Endothelial cell of umbilical vein (primary cell): ENCODE measurements at regions not wholly inside any gene's neighbourhood (a gene's known extent, or its start where the extent isn't known, plus 50 kb on each side); places are given as distances from the start of the nearest gene placed in this dataset.

Experiments used
- BruUV-seq: library from RNA; stranded (reverse); fragments of 400-500 nt; replicated peaks from 2 replicates; lab custom pipeline; 2021; lab: Mats Ljungman, UMichigan
- CTCF ChIA-PET: fragments of 300-600, 350-600 bp; sonication (Branson Sonifier 250); formaldehyde crosslinking; loops from one replicate; lab custom pipeline; 2021; ENCODE audit warnings: antibody characterized with exemption, inconsistent platforms; lab: Charles Lee
- POLR2A ChIA-PET: fragments of 300-600, 350-600 bp; sonication (Branson Sonifier 250); formaldehyde crosslinking; loops from one replicate; lab custom pipeline; 2021; ENCODE audit warnings: antibody characterized with exemption, inconsistent platforms; lab: Charles Lee
- DNase-seq: peaks from one replicate; pipeline ENCODE4 v3.0.0-alpha.2; 2011; ENCODE audit warnings: low read depth, low spot score
- FAIRE-seq: peaks from 2 replicates; lab custom pipeline; 2011; peaks lifted over from hg19 to GRCh38; lab: Jason Lieb, UNC
- H2AFZ ChIP-seq: 2 replicates; pipeline ENCODE4 v1.6.0; 2012; ENCODE audit warnings: low read depth, low read length, control low read depth, inconsistent platforms
- H3K27ac ChIP-seq: 2 replicates; pipeline ENCODE4 v1.5.1; 2011; ENCODE audit warnings: low read depth, mild to moderate bottlenecking, control low read depth, low read length, moderate library complexity; ENCODE audit not compliant: insufficient read depth
- H3K27me3 ChIP-seq, 2 experiments: 2 replicates each; pipeline versions ENCODE4 v1.6.0 to v1.6.1; 2011; ENCODE audit warnings: low read length in 2 of 2, mixed read lengths in 1 of 2; ENCODE audit not compliant: control insufficient read depth in 2 of 2, insufficient read depth in 2 of 2
- H3K36me3 ChIP-seq, 2 experiments: 2 replicates in 1 of 2; 3 replicates in 1 of 2; pipeline ENCODE4 v1.5.1; 2011; ENCODE audit warnings: low read length in 2 of 2, mild to moderate bottlenecking in 1 of 2, moderate library complexity in 1 of 2; ENCODE audit not compliant: control insufficient read depth in 2 of 2, insufficient read depth in 2 of 2; ENCODE audit errors: extremely low read depth in 1 of 2
- H3K4me1 ChIP-seq: 3 replicates; pipeline ENCODE4 v1.5.1; 2011; ENCODE audit warnings: mild to moderate bottlenecking, low read length; ENCODE audit not compliant: control insufficient read depth, insufficient read depth; ENCODE audit errors: extremely low read depth
- H3K4me2 ChIP-seq: 2 replicates; pipeline ENCODE4 v1.6.1; 2011; ENCODE audit warnings: low read length, control low read depth, mixed read lengths; ENCODE audit not compliant: insufficient read depth
- H3K4me3 ChIP-seq, 3 experiments: fragments of 200-600 bp in 1 of 3; sonication (generic), shearing (Covaris generic) in 1 of 3; replicated peaks in 1 of 3; 2 replicates each; pipeline ENCODE4 v1.5.1; 2011 to 2016; ENCODE audit warnings: control low read depth in 3 of 3, low read length in 3 of 3, mild to moderate bottlenecking in 2 of 3, inconsistent platforms in 1 of 3, low read depth in 1 of 3, moderate library complexity in 1 of 3; ENCODE audit not compliant: insufficient read depth in 1 of 3
- H3K79me2 ChIP-seq: 2 replicates; pipeline ENCODE4 v1.6.0; 2012; ENCODE audit warnings: low read length, inconsistent platforms; ENCODE audit not compliant: control insufficient read depth, insufficient read depth
- H3K9ac ChIP-seq: replicated peaks from 2 replicates; pipeline ENCODE3; 2011; ENCODE audit warnings: low read length, control low read depth; ENCODE audit not compliant: insufficient read depth; ENCODE audit errors: extremely low read depth
- H3K9me1 ChIP-seq: replicated peaks from 3 replicates; pipeline ENCODE4 v1.6.0; 2011; ENCODE audit warnings: mild to moderate bottlenecking, low read length; ENCODE audit not compliant: control insufficient read depth, insufficient read depth; ENCODE audit errors: extremely low read depth
- H3K9me3 ChIP-seq: replicated peaks from 2 replicates; pipeline ENCODE4 v1.5.1; 2012; ENCODE audit warnings: low read length, inconsistent platforms; ENCODE audit not compliant: control insufficient read depth, insufficient read depth
- H4K20me1 ChIP-seq: replicated peaks from 2 replicates; pipeline ENCODE3; 2011; ENCODE audit warnings: mild to moderate bottlenecking, low read length; ENCODE audit not compliant: control insufficient read depth, insufficient read depth; ENCODE audit errors: extremely low read depth
- EZH2 ChIP-seq: IDR thresholded peaks from 2 replicates; pipeline ENCODE4 v1.6.1; 2012; ENCODE audit warnings: borderline replicate concordance, low read depth, mild to moderate bottlenecking, moderate library complexity, low read length, inconsistent platforms; ENCODE audit not compliant: severe bottlenecking
- FOS ChIP-seq: IDR thresholded peaks from 2 replicates; pipeline ENCODE4 v1.6.1; 2011; ENCODE audit warnings: mild to moderate bottlenecking, low read length, moderate library complexity, borderline replicate concordance; ENCODE audit not compliant: insufficient read depth
- GATA2 ChIP-seq: IDR thresholded peaks from 2 replicates; pipeline ENCODE4 v1.7.0; 2011; ENCODE audit warnings: low read depth, mild to moderate bottlenecking, moderate library complexity, mixed read lengths, low read length; ENCODE audit not compliant: insufficient read length, insufficient read depth
- JUN ChIP-seq: IDR thresholded peaks from 2 replicates; pipeline ENCODE4 v1.6.1; 2011; ENCODE audit warnings: borderline replicate concordance, low read depth; ENCODE audit not compliant: insufficient read length, insufficient read depth
- MAX ChIP-seq: IDR thresholded peaks from 2 replicates; pipeline ENCODE4 v1.6.1; 2011; ENCODE audit not compliant: insufficient read depth, insufficient read length
- MYC ChIP-seq: IDR thresholded peaks from one replicate; pipeline ENCODE4 v1.6.1; 2011; ENCODE audit warnings: mild to moderate bottlenecking, low read depth, low read length
- POLR2A ChIP-seq: IDR thresholded peaks from 2 replicates; pipeline ENCODE4 v1.6.1; 2012; ENCODE audit warnings: low read depth, mild to moderate bottlenecking, control low read depth, low read length
- POLR2AphosphoS5 ChIP-seq: IDR thresholded peaks from 2 replicates; pipeline ENCODE4 v1.6.1; 2012; ENCODE audit warnings: low read depth, mild to moderate bottlenecking, control low read depth, low read length, moderate library complexity; ENCODE audit not compliant: insufficient read depth
- dilution Hi-C: fragments of 300-500 bp; cut with MboI; formaldehyde crosslinking; loops from one replicate; pipeline ENCODE4 v1.15.0; 2019; ENCODE audit warnings: low sequenced_read_pairs; ENCODE audit not compliant: extremely low pct_ligation_motif_present
- intact Hi-C: fragments of 100-400 bp; cut with micrococcal nuclease; formaldehyde crosslinking; loops from one replicate; pipeline ENCODE4 v1.10.0; 2022

- TF ChIP-seq GATA2 (no peak), MYC (no peak), FOS (no peak), POLR2AphosphoS5 (no peak)
- no peak overlapping the region for H2AFZ ChIP-seq
- no peak overlapping the region for H3K27ac ChIP-seq
- H3K9ac ChIP-seq = no peak overlapping the region
- no TSS peak for BruUV-seq
- no peaks in the 10 kb centered on the region for H3K79me2 ChIP-seq
- no peak for DNase-seq
- no peaks in the 10 kb centered on the region for H3K9me1 ChIP-seq
- no peaks in the 10 kb centered on the region for H3K9me3 ChIP-seq
- FAIRE-seq = no peak
- CTCF ChIA-PET = no interaction called here
- no peaks in the 10 kb centered on the region for H3K36me3 ChIP-seq
- no peaks in the 10 kb centered on the region for H3K4me1 ChIP-seq
- no peaks in the 10 kb centered on the region for H4K20me1 ChIP-seq
- no peak overlapping the region for H3K4me3 ChIP-seq
- POLR2A ChIA-PET = no interaction called here
- H3K27me3 ChIP-seq = peaks cover 0 to 3% of the 10 kb centered on the region in 2 experiments
- dilution Hi-C loops = no loop called here
- H3K4me2 ChIP-seq = no peak overlapping the region
- intact Hi-C loops = no loop called here
Measured at GRCh38 chr18:10119991-10120390, 206.2 kb downstream of the VAPA start.

- Histone ChIP-seq H3K4me1 (no peaks in the 10 kb centered on the region), H3K9me3 (no peaks in the 10 kb centered on the region), H3K27ac (no peak overlapping the region), H3K36me3 (no peaks in the 10 kb centered on the region), H3K4me3 (no peak overlapping the region), H3K9me1 (no peaks in the 10 kb centered on the region), H4K20me1 (no peaks in the 10 kb centered on the region), H3K9ac (no peak overlapping the region), H3K79me2 (no peaks in the 10 kb centered on the region), H3K4me2 (no peak overlapping the region), H2AFZ (no peak overlapping the region), H3K27me3 (peaks cover 0 to 3% of the 10 kb centered on the region in 2 experiments)
- no TSS peak for BruUV-seq
- FAIRE-seq (no peak), DNase-seq (no peak)
- intact Hi-C loops = no loop called here
- CTCF ChIA-PET = no interaction called here
- TF ChIP-seq POLR2AphosphoS5 (no peak), POLR2A (no peak), MYC (no peak), GATA2 (no peak), JUN (no peak), EZH2 (no peak), MAX (no peak)
- POLR2A ChIA-PET = no interaction called here
- dilution Hi-C loops = no loop called here
Measured at GRCh38 chr18:10120622-10121021, 206.8 kb downstream of the VAPA start.
